Heart right ventricle (tissue), 16 donors: ENCODE measurements at regions not wholly inside any gene's neighbourhood (a gene's known extent, or its start where the extent isn't known, plus 50 kb on each side); places are given as distances from the start of the nearest gene placed in this dataset.

Source experiments
- ATAC-seq, 8 donors: fragments of 200-7000 bp; cut with Tn5 transposase; one replicate each; pipeline ENCODE4 v1.9.1; 2020; ENCODE audit warnings: mild to moderate bottlenecking in 8 of 8, moderate library complexity in 8 of 8, moderate number of reproducible peaks in 1 of 8
- DNase-seq, 2 donors: peaks; one replicate each; pipeline ENCODE4 v3.0.0-alpha.2; 2020
- H3K27ac ChIP-seq, 10 donors: fragments of 200-600 bp; sonication (generic) in 2 of 10; one replicate each; pipeline versions ENCODE4 v1.5.0 to v1.8.0; 2020 to 2022; ENCODE audit warnings: mild to moderate bottlenecking in 3 of 10
- H3K27me3 ChIP-seq, 7 donors: fragments of 200-600 bp; one replicate each; pipeline ENCODE4 v1.8.0; 2021 to 2022; ENCODE audit warnings: mild to moderate bottlenecking in 2 of 7
- H3K36me3 ChIP-seq, 9 donors: fragments of 200-600 bp; sonication (generic) in 1 of 9; one replicate each; pipeline versions ENCODE4 v1.5.0 to v1.8.0; 2020 to 2022; ENCODE audit warnings: mild to moderate bottlenecking in 2 of 9
- H3K4me1 ChIP-seq, 9 donors: fragments of 200-600 bp; sonication (generic) in 1 of 9; one replicate each; pipeline versions ENCODE4 v1.5.0 to v1.8.0; 2020 to 2022; ENCODE audit warnings: mild to moderate bottlenecking in 4 of 9
- H3K4me3 ChIP-seq, 10 donors: fragments of 200-600 bp; sonication (generic) in 2 of 10; one replicate each; pipeline versions ENCODE4 v1.5.0 to v1.8.0; 2020 to 2022; ENCODE audit warnings: mild to moderate bottlenecking in 7 of 10, moderate library complexity in 2 of 10
- H3K9me3 ChIP-seq, 11 donors: fragments of 200-600 bp in 10 of 11; sonication (generic) in 2 of 11; one replicate each; pipeline versions ENCODE4 v1.5.0 to v1.8.0; 2013 to 2022; ENCODE audit warnings: mild to moderate bottlenecking in 2 of 11, control low read depth in 1 of 11, moderate library complexity in 1 of 11
- WGBS, 2 donors: extraction: QIAGEN DNeasy Blood & Tissue Kit; methylation state at CpG; one replicate each; pipeline ENCODE4 v1.1.7; 2013; ENCODE audit warnings: inconsistent platforms in 1 of 2; 5-methylcytosine and 5-hydroxymethylcytosine counted together
- intact Hi-C, 10 donors: fragments of 100-400 bp; cut with DNase I; formaldehyde crosslinking; loops; one replicate each; pipeline versions ENCODE4 v1.11.1 to v1.14.2; 2022
- TF ChIP-seq, protein P1 (sequence below), 9 donors: fragments of 200-600 bp; sonication (generic) in 2 of 9; IDR thresholded peaks; one replicate each; pipeline versions ENCODE4 v1.5.0 to v1.8.0; 2021 to 2022; ENCODE audit warnings: antibody characterized with exemption in 9 of 9, mild to moderate bottlenecking in 5 of 9, moderate library complexity in 1 of 9
- donor health status: Arrhythmogenic right ventricular cardiomyopathy.
- donor health status: ischemic (EF 13 %, LVEDD 7.1; RV severe dilation, severe dysfunction).
- donor health status: healthy with polysubstance abuse.
- donor health status: DM: no; HTN: yes; CAD: no.
- donor health status: DM: no; HTN: no; CAD: no.
- donor health status: ischemic (EF 25% LVEDD 6.9; RV normal size, moderate dysfunction).
- donor health status: ischemic (EF 25% LVEDD 5.7; RV mildly dilated, moderate dysfunction).
- donor health status: healthy.
- donor health status: DM: yes; HTN: yes; CAD: no.
- donor health status: Ischemic cardiomyopathy.
- donor health status: ischemic (EF 35%, LVEDD 5.7; RV mildly dilated, moderate dysfunction).
- donor health status: nonischemic (EF 11% LVEDD 7.7; RV severe dilation, severe dysfunction).
- donor health status: DM: yes; HTN: yes; CAD: no.
- donor health status: PGD.
- donor health status: ischemic (EF 29% LVEDD 5.4; RV normal size, mild dysfunction).
- donor health status: nonischemic (EF 23%, LVEDD 6.1; RV moderate dilation, normal function).

DNA sequence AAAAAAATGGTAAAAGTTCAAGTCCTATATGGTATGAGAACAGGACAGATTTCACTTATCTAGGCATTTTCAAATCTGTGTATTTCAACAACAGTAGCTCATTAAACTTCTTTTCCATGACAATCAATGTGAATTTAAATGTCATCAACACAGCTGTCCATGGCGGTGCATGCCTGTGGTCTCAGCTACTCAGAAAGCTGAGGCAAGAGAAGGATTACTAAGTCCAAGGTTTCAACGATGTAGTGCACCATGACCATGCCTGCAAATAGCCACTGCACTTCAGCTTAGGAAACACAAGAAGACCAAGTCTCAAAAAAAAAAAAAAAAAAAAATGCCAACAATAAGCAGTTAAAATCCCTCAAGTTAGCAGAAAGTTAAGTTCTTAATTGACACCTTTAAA is 214.6 kb downstream of the C12orf50 start:
- Histone ChIP-seq H3K9me3 (no peaks in the 10 kb centered on the region), H3K36me3 (no peaks in the 10 kb centered on the region), H3K27me3 (no peaks in the 10 kb centered on the region), H3K4me1 (no peaks in the 10 kb centered on the region), H3K4me3 (no peak overlapping the region), H3K27ac (no peak overlapping the region)
- no peak for DNase-seq
- TF ChIP-seq, protein P1, sequence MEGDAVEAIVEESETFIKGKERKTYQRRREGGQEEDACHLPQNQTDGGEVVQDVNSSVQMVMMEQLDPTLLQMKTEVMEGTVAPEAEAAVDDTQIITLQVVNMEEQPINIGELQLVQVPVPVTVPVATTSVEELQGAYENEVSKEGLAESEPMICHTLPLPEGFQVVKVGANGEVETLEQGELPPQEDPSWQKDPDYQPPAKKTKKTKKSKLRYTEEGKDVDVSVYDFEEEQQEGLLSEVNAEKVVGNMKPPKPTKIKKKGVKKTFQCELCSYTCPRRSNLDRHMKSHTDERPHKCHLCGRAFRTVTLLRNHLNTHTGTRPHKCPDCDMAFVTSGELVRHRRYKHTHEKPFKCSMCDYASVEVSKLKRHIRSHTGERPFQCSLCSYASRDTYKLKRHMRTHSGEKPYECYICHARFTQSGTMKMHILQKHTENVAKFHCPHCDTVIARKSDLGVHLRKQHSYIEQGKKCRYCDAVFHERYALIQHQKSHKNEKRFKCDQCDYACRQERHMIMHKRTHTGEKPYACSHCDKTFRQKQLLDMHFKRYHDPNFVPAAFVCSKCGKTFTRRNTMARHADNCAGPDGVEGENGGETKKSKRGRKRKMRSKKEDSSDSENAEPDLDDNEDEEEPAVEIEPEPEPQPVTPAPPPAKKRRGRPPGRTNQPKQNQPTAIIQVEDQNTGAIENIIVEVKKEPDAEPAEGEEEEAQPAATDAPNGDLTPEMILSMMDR (IDR thresholded peaks at IDR 0.05): no peak
- WGBS, 2 donors: 74 to 85% methylated on average over 2 of the region's 2 CpGs
- no peak for ATAC-seq
- intact Hi-C loops: no loop called here

DNA sequence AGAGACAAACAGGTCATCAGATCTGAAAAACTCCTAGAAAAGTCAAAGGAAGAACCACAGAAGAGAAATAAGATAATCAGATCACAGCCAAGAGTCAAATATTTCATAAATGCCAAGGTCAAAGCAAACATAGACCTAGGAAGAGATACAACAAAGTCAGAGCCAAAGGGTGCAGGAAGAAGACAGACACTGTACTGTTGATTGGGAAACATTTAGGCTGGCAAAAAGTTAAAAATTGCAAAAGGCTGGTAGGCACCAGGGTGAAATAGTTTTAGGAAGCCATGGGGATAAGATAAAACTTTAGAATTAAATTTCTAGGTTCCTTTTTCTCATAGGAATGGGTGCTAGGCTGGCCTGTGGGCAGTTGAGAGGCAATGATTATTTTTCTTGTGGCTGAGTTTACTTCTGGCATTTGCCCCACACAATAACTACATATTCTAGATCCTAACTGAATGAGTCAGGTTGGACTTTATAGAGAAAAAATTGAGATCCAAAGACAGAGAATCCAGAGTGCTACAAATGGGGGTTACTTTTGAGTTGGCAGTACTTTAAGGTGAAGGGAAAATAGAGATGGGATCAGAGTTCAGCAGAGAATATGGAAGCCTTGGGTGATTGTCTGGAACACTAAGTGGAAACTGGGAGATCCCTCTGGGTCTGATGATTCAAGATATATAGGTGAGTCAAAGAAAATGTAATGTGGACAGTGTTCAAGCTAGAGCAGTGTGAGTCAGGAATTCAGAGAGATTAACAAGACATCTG is 215.5 kb downstream of the C12orf50 start:
- TF ChIP-seq, protein P1 (IDR thresholded peaks at IDR 0.05): no peak
- intact Hi-C loops: no loop called here
- Histone ChIP-seq H3K27ac (no peak overlapping the region), H3K4me3 (no peak overlapping the region), H3K27me3 (no peaks in the 10 kb centered on the region), H3K9me3 (no peaks in the 10 kb centered on the region), H3K4me1 (no peaks in the 10 kb centered on the region), H3K36me3 (no peaks in the 10 kb centered on the region)
- DNase-seq (no peak), ATAC-seq (no peak)

DNA sequence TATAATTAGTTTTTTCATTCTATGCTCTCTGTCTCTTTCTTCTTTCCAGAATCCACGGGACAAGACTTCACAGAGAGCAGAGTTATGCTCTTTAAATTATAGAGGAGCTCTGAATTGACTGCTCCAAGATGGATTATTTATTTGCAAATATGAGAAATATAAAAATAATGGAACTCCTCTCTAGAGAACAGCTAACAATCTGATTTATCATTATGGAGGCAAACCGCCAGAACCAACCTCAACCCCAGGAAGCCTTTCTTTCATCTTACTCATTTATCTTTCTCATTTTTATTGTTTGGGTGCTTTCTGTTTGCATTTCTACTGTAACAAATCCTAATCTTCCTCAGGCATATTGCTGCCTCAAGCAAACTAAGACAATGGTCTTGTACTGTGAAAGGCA is 216.5 kb downstream of the C12orf50 start:
- TF ChIP-seq, protein P1 (IDR thresholded peaks at IDR 0.05): no peak
- H3K36me3 ChIP-seq: no peaks in the 10 kb centered on the region
- H3K27me3 ChIP-seq: no peaks in the 10 kb centered on the region
- ATAC-seq (no peak), DNase-seq (no peak)
- 79 to 81% methylated on average over 2 of the region's 2 CpGs for WGBS, 2 donors
- H3K4me3 ChIP-seq: no peak overlapping the region
- H3K4me1 ChIP-seq: no peaks in the 10 kb centered on the region
- no peak overlapping the region for H3K27ac ChIP-seq
- intact Hi-C loops: no loop called here
- H3K9me3 ChIP-seq: no peaks in the 10 kb centered on the region

DNA sequence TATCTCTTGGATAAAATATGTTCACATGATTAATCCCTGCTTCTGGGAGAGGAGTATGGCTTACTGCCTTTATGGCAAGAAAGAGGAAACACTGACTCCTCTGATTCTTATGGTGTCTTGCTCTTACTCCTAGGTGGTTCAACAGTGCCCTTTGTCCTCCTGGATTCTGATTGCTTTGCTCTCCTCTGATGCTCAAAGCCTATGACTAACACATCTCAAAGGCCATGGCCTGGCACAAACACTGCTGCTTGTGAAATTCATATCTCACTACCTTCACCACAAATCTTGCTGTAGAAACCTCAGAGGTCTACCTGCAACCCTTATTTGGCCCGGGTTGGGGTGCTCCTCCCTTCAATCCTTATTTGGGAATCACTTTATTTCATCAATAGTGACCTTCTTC is 217.2 kb downstream of the C12orf50 start:
- Histone ChIP-seq H3K4me1 (no peaks in the 10 kb centered on the region), H3K27ac (no peak overlapping the region), H3K9me3 (no peaks in the 10 kb centered on the region), H3K36me3 (no peaks in the 10 kb centered on the region), H3K4me3 (no peak overlapping the region), H3K27me3 (no peaks in the 10 kb centered on the region)
- TF ChIP-seq, protein P1 (IDR thresholded peaks at IDR 0.05): no peak
- DNase-seq (no peak), ATAC-seq (no peak)
- 59 to 60% methylated on average over 1 of the region's 1 CpG for WGBS, 2 donors
- intact Hi-C loops: no loop called here
